GM23338 (cell line): ENCODE measurements at regions not wholly inside any gene's neighbourhood (a gene's known extent, or its start where the extent isn't known, plus 50 kb on each side); places are given as distances from the start of the nearest gene placed in this dataset.

Source experiments
- ATAC-seq: fragments of 200-7000 bp; cut with Tn5 transposase; 3 replicates; pipeline ENCODE4 v1.9.1; 2020
- DNase-seq: peaks from one replicate; pipeline ENCODE4 v3.0.0-alpha.2; 2015; ENCODE audit warnings: low spot score
- H2AFZ ChIP-seq: fragments of 200-600 bp; sonication (generic); 2 replicates; pipeline ENCODE4 v1.8.0; 2016; ENCODE audit warnings: antibody characterized with exemption, mild to moderate bottlenecking, moderate library complexity
- H3F3A ChIP-seq: fragments of 200-600 bp; sonication (generic); replicated peaks from 2 replicates; pipeline ENCODE4 v1.8.0; 2017; ENCODE audit warnings: antibody characterized with exemption, mixed run types, low read depth
- H3K27ac ChIP-seq: fragments of 200-600 bp; sonication (generic); 2 replicates; pipeline ENCODE4 v1.6.1; 2016; ENCODE audit warnings: low read depth
- H3K27me3 ChIP-seq: fragments of 200-600 bp; sonication (generic); 2 replicates; pipeline ENCODE4 v1.8.0; 2016; ENCODE audit warnings: mild to moderate bottlenecking, mixed run types, moderate library complexity; ENCODE audit not compliant: insufficient read depth
- H3K36me3 ChIP-seq: fragments of 200-600 bp; sonication (generic); 2 replicates; pipeline ENCODE4 v1.8.0; 2016; ENCODE audit warnings: mild to moderate bottlenecking; ENCODE audit not compliant: insufficient read depth
- H3K4me1 ChIP-seq: fragments of 200-600 bp; sonication (generic); 2 replicates; pipeline ENCODE4 v1.8.0; 2016; ENCODE audit warnings: mild to moderate bottlenecking, moderate library complexity; ENCODE audit not compliant: insufficient read depth
- H3K4me2 ChIP-seq: fragments of 200-600 bp; sonication (generic); 2 replicates; pipeline ENCODE4 v1.7.1; 2017; ENCODE audit warnings: mixed run types
- H3K4me3 ChIP-seq: fragments of 200-600 bp; sonication (generic); 2 replicates; pipeline ENCODE4 v1.6.1; 2016; ENCODE audit warnings: mixed run types
- H3K79me2 ChIP-seq: fragments of 200-600 bp; sonication (generic); replicated peaks from 2 replicates; pipeline ENCODE4 v1.8.0; 2017; ENCODE audit warnings: mild to moderate bottlenecking; ENCODE audit not compliant: insufficient read depth
- H3K9me2 ChIP-seq: fragments of 200-600 bp; sonication (generic); 2 replicates; pipeline ENCODE4 v1.8.0; 2017; ENCODE audit not compliant: insufficient read depth
- H4K20me1 ChIP-seq: fragments of 200-600 bp; sonication (generic); replicated peaks from 2 replicates; pipeline ENCODE4 v1.8.0; 2017; ENCODE audit warnings: mild to moderate bottlenecking; ENCODE audit not compliant: insufficient read depth
- H3K27ac Mint-ChIP-seq: 2 replicates; pipeline ENCODE4 v1.8.0; 2020; ENCODE audit warnings: inconsistent platforms, mild to moderate bottlenecking, moderate library complexity, mixed read lengths
- H3K27me3 Mint-ChIP-seq: 3 replicates; pipeline ENCODE4 v1.8.0; 2022; ENCODE audit warnings: low read depth, mild to moderate bottlenecking, moderate library complexity, mixed read lengths, inconsistent platforms; ENCODE audit not compliant: insufficient read depth, poor library complexity
- H3K36me3 Mint-ChIP-seq: 3 replicates; pipeline ENCODE4 v1.8.0; 2021; ENCODE audit warnings: low read depth, mild to moderate bottlenecking, inconsistent platforms, moderate library complexity, mixed read lengths
- H3K4me1 Mint-ChIP-seq: 3 replicates; pipeline ENCODE4 v1.8.0; 2020; ENCODE audit warnings: mild to moderate bottlenecking, inconsistent platforms, mixed read lengths
- H3K4me3 Mint-ChIP-seq: 3 replicates; pipeline ENCODE4 v1.8.0; 2021; ENCODE audit warnings: moderate library complexity, mild to moderate bottlenecking, inconsistent platforms, mixed read lengths
- H3K9me3 Mint-ChIP-seq: 3 replicates; pipeline ENCODE4 v1.8.0; 2020; ENCODE audit warnings: moderate library complexity, mild to moderate bottlenecking, inconsistent platforms, mixed read lengths
- CREB1 ChIP-seq: fragments of 250-450 bp; sonication (Bioruptor Pico); IDR thresholded peaks from 2 replicates; pipeline ENCODE4 v1.5.0; 2020; ENCODE audit warnings: low read depth, mild to moderate bottlenecking, moderate library complexity
- CTCF ChIP-seq, 2 experiments: fragments of 200-600 bp in 1 of 2; sonication (generic) in 1 of 2; conservative IDR thresholded peaks; 2 replicates each; pipeline versions ENCODE4 v1.5.1 to v1.6.1; 2016 to 2017; ENCODE audit warnings: antibody characterized with exemption in 2 of 2, low read depth in 2 of 2, mild to moderate bottlenecking in 2 of 2, moderate library complexity in 1 of 2
- ETS1 ChIP-seq: IDR thresholded peaks from 2 replicates; pipeline ENCODE4 v1.6.1; 2016; ENCODE audit warnings: antibody characterized with exemption
- EZH2 ChIP-seq: fragments of 200-600 bp; sonication (generic); IDR thresholded peaks from one replicate; pipeline ENCODE4 v1.8.0; 2017; ENCODE audit warnings: antibody characterized with exemption, mild to moderate bottlenecking, low read depth; ENCODE audit not compliant: unreplicated experiment
- EZH2phosphoT487 ChIP-seq: fragments of 200-600 bp; sonication (generic); IDR thresholded peaks from one replicate; pipeline ENCODE4 v1.8.1; 2018; ENCODE audit warnings: antibody characterized with exemption; ENCODE audit not compliant: unreplicated experiment
- JUNB ChIP-seq: IDR thresholded peaks from one replicate; pipeline ENCODE4 v1.6.1; 2016; ENCODE audit warnings: antibody characterized with exemption; ENCODE audit not compliant: unreplicated experiment
- NANOG ChIP-seq: IDR thresholded peaks from 2 replicates; pipeline ENCODE4 v1.6.1; 2016; ENCODE audit warnings: antibody characterized with exemption, borderline replicate concordance
- POLR2AphosphoS5 ChIP-seq: IDR thresholded peaks from 2 replicates; pipeline ENCODE4 v1.6.1; 2016; ENCODE audit warnings: antibody characterized with exemption, low read depth
- STAT1 ChIP-seq: IDR thresholded peaks from one replicate; pipeline ENCODE4 v1.6.1; 2016; ENCODE audit warnings: antibody characterized with exemption; ENCODE audit not compliant: unreplicated experiment
- ZNF114 ChIP-seq: fragments of 250-450 bp; sonication (Bioruptor Pico); IDR thresholded peaks from 2 replicates; pipeline ENCODE4 v1.5.0; 2020; ENCODE audit warnings: mild to moderate bottlenecking, moderate library complexity
- ZNF331 ChIP-seq: fragments of 250-450 bp; sonication (Bioruptor Pico); IDR thresholded peaks from 2 replicates; pipeline ENCODE4 v1.5.0; 2020; ENCODE audit warnings: low read depth, mild to moderate bottlenecking, moderate library complexity
- ZNF462 ChIP-seq: fragments of 250-450 bp; sonication (Bioruptor Pico); IDR thresholded peaks from 2 replicates; pipeline ENCODE4 v1.5.0; 2020; ENCODE audit warnings: mild to moderate bottlenecking, moderate library complexity
- TF ChIP-seq, protein P1 (sequence below): IDR thresholded peaks from one replicate; pipeline ENCODE4 v1.6.1; 2018; ENCODE audit warnings: antibody characterized with exemption; ENCODE audit not compliant: unreplicated experiment

- no peak for TF ChIP-seq CREB1 (CRISPR knock-in tag)
- no peak for TF ChIP-seq STAT1
- no peak for TF ChIP-seq POLR2AphosphoS5
- no peak for TF ChIP-seq JUNB
- TF ChIP-seq ETS1 = no peak
- TF ChIP-seq, protein P1, sequence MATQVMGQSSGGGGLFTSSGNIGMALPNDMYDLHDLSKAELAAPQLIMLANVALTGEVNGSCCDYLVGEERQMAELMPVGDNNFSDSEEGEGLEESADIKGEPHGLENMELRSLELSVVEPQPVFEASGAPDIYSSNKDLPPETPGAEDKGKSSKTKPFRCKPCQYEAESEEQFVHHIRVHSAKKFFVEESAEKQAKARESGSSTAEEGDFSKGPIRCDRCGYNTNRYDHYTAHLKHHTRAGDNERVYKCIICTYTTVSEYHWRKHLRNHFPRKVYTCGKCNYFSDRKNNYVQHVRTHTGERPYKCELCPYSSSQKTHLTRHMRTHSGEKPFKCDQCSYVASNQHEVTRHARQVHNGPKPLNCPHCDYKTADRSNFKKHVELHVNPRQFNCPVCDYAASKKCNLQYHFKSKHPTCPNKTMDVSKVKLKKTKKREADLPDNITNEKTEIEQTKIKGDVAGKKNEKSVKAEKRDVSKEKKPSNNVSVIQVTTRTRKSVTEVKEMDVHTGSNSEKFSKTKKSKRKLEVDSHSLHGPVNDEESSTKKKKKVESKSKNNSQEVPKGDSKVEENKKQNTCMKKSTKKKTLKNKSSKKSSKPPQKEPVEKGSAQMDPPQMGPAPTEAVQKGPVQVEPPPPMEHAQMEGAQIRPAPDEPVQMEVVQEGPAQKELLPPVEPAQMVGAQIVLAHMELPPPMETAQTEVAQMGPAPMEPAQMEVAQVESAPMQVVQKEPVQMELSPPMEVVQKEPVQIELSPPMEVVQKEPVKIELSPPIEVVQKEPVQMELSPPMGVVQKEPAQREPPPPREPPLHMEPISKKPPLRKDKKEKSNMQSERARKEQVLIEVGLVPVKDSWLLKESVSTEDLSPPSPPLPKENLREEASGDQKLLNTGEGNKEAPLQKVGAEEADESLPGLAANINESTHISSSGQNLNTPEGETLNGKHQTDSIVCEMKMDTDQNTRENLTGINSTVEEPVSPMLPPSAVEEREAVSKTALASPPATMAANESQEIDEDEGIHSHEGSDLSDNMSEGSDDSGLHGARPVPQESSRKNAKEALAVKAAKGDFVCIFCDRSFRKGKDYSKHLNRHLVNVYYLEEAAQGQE = no peak
- no peak for TF ChIP-seq ZNF114 (CRISPR knock-in tag)
- TF ChIP-seq ZNF331 (CRISPR knock-in tag) = no peak
- no peak for TF ChIP-seq ZNF462 (CRISPR knock-in tag)
- TF ChIP-seq NANOG = no peak
- no peak for TF ChIP-seq EZH2phosphoT487
- TF ChIP-seq CTCF (conservative IDR thresholded peaks at IDR 0.05; ENCODE audit: low read depth in 2 of 2) = no peak
- TF ChIP-seq EZH2 = no peak
- ATAC-seq (no peak), DNase-seq (no peak)
- no peaks in the 10 kb centered on the region for H3K36me3 Mint-ChIP-seq
- Histone ChIP-seq H2AFZ (no peak overlapping the region), H3F3A (no peaks in the 10 kb centered on the region), H3K27me3 (no peaks in the 10 kb centered on the region), H3K36me3 (no peaks in the 10 kb centered on the region), H3K4me2 (no peak overlapping the region), H3K27ac (no peak overlapping the region), H3K9me2 (peaks cover 5% of the 10 kb centered on the region; the same call in 1 of the 2 replicates), H3K79me2 (no peaks in the 10 kb centered on the region), H4K20me1 (no peaks in the 10 kb centered on the region), H3K4me3 (no peak overlapping the region), H3K4me1 (no peaks in the 10 kb centered on the region)
- H3K27me3 Mint-ChIP-seq = no peaks in the 10 kb centered on the region
- H3K9me3 Mint-ChIP-seq = no peaks in the 10 kb centered on the region
- no peak overlapping the region for H3K27ac Mint-ChIP-seq
- H3K4me1 Mint-ChIP-seq = no peaks in the 10 kb centered on the region; the same call in 2 of the 3 replicates
- no peak overlapping the region for H3K4me3 Mint-ChIP-seq
These were observed 83.7 kb upstream of the ARHGEF3 start for GRCh38 chr3:56885453-56885852.
